Neural progenitor cell (in vitro differentiated cells): ENCODE measurements at regions not wholly inside any gene's neighbourhood (a gene's known extent, or its start where the extent isn't known, plus 50 kb on each side); places are given as distances from the start of the nearest gene placed in this dataset.

ENCODE experiments used
- DNase-seq: peaks from one replicate; pipeline ENCODE4 v3.0.0-alpha.2; 2016; ENCODE audit warnings: low spot score
- H2AFZ ChIP-seq: fragments of 200-600 bp; sonication (generic); replicated peaks from 2 replicates; pipeline ENCODE4 v1.6.1; 2016; ENCODE audit warnings: antibody characterized with exemption
- H3F3A ChIP-seq: fragments of 200-600 bp; sonication (generic); 2 replicates; pipeline ENCODE4 v1.6.1; 2016; ENCODE audit warnings: antibody characterized with exemption, low read depth
- H3K27ac ChIP-seq: fragments of 200-600 bp; sonication (generic); 2 replicates; pipeline ENCODE4 v1.5.1; 2016; ENCODE audit warnings: mild to moderate bottlenecking
- H3K27me3 ChIP-seq: fragments of 200-600 bp; sonication (generic); 2 replicates; pipeline ENCODE4 v1.6.1; 2016; ENCODE audit warnings: mild to moderate bottlenecking, moderate library complexity
- H3K36me3 ChIP-seq: fragments of 200-600 bp; sonication (generic); 2 replicates; pipeline ENCODE4 v1.5.1; 2016
- H3K4me1 ChIP-seq: fragments of 200-600 bp; sonication (generic); 2 replicates; pipeline ENCODE4 v1.6.1; 2016; ENCODE audit warnings: mixed run types
- H3K4me2 ChIP-seq: fragments of 200-600 bp; sonication (generic); 2 replicates; pipeline ENCODE4 v1.6.1; 2016
- H3K4me3 ChIP-seq: fragments of 200-600 bp; sonication (generic); 2 replicates; pipeline ENCODE4 v1.5.1; 2016
- H3K79me2 ChIP-seq: fragments of 200-600 bp; sonication (generic); 2 replicates; pipeline ENCODE4 v1.6.1; 2016; ENCODE audit warnings: low read depth
- H3K9ac ChIP-seq: fragments of 200-600 bp; sonication (generic); 2 replicates; pipeline ENCODE4 v1.6.1; 2016
- H3K9me3 ChIP-seq: fragments of 200-600 bp; sonication (generic); 2 replicates; pipeline ENCODE4 v1.5.1; 2016; ENCODE audit warnings: low read depth
- H4K20me1 ChIP-seq: fragments of 200-600 bp; sonication (generic); 2 replicates; pipeline ENCODE4 v1.6.1; 2016; ENCODE audit warnings: low read depth
- H3K27ac Mint-ChIP-seq: 3 replicates; pipeline ENCODE4 v1.8.0; 2021; ENCODE audit warnings: mixed read lengths
- H3K27me3 Mint-ChIP-seq: 2 replicates; pipeline ENCODE4 v1.8.0; 2022; ENCODE audit warnings: low read depth, mild to moderate bottlenecking, inconsistent platforms, moderate library complexity, mixed read lengths; ENCODE audit not compliant: insufficient read depth
- H3K36me3 Mint-ChIP-seq: 3 replicates; pipeline ENCODE4 v1.8.0; 2021; ENCODE audit warnings: mixed read lengths
- H3K4me1 Mint-ChIP-seq: 3 replicates; pipeline ENCODE4 v1.8.0; 2021; ENCODE audit warnings: mixed read lengths
- H3K4me3 Mint-ChIP-seq: 3 replicates; pipeline ENCODE4 v1.8.0; 2021; ENCODE audit warnings: mild to moderate bottlenecking, moderate library complexity, mixed read lengths
- H3K9me3 Mint-ChIP-seq: 3 replicates; pipeline ENCODE4 v1.8.0; 2020; ENCODE audit warnings: mixed read lengths
- CTCF ChIP-seq: fragments of 200-600 bp; sonication (generic); IDR thresholded peaks from 2 replicates; pipeline ENCODE4 v1.5.1; 2017; ENCODE audit warnings: antibody characterized with exemption, mild to moderate bottlenecking
- EZH2 ChIP-seq: fragments of 200-600 bp; sonication (generic); IDR thresholded peaks from 2 replicates; pipeline ENCODE4 v1.6.1; 2017; ENCODE audit warnings: antibody characterized with exemption, mild to moderate bottlenecking, moderate library complexity
- EZH2phosphoT487 ChIP-seq: fragments of 200-600 bp; sonication (generic); IDR thresholded peaks from 2 replicates; pipeline ENCODE4 v1.6.1; 2017; ENCODE audit warnings: antibody characterized with exemption

DNA sequence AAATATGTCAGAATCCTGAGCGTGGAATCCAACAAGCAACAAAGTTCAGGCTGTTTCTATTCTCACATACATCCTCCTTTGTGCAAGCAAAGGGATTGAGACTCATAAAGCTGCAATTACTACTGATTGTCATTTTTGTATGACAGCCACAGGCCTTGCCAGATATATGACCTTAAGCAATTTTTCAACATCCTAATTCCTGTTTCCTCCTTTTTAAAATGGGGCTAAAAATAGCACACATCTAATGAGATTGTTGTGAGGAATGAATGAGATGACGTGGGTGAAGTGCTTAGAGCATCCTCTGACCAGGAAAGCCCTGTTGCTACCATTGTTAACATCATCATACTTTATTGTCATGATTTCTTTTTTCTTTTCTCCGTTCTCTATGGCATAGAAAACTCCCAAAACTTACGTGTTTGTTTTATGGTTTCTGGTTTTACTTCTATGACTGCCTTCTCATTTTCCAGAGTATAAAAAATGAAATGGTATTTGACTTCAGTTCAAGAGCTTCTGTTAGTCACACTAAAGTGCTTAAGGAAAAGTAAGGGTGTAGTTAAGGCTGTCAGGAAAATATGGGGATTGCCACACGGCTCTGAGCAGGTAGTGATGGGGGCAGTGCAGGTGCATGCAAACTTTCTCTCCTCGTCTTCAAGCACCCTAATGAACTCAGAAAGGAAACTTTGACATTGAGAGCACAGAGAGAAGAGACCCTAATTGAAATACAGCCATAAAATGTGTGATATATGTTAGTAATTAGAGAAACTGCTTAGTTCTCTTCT, 590.6 kb upstream of the NETO1 start:
- Histone ChIP-seq H4K20me1 (no peaks in the 10 kb centered on the region), H3F3A (no peaks in the 10 kb centered on the region), H3K27ac (no peak overlapping the region), H3K4me1 (peaks cover 13% of the 10 kb centered on the region), H3K79me2 (no peaks in the 10 kb centered on the region), H3K36me3 (no peaks in the 10 kb centered on the region), H3K27me3 (no peaks in the 10 kb centered on the region), H3K9ac (no peak overlapping the region), H3K9me3 (no peaks in the 10 kb centered on the region), H3K4me2 (no peak overlapping the region), H2AFZ (no peak overlapping the region), H3K4me3 (no peak overlapping the region)
- peaks cover 2% of the 10 kb centered on the region for H3K27me3 Mint-ChIP-seq
- no peak overlapping the region for H3K4me3 Mint-ChIP-seq
- peaks cover 9% of the 10 kb centered on the region for H3K4me1 Mint-ChIP-seq
- TF ChIP-seq EZH2phosphoT487, result no peak
- no peak for TF ChIP-seq CTCF
- TF ChIP-seq EZH2, result no peak
- peak overlapping the region; percentile 3 for H3K27ac Mint-ChIP-seq
- H3K36me3 Mint-ChIP-seq, result no peaks in the 10 kb centered on the region
- H3K9me3 Mint-ChIP-seq, result no peaks in the 10 kb centered on the region
- DNase-seq, result no peak

DNA sequence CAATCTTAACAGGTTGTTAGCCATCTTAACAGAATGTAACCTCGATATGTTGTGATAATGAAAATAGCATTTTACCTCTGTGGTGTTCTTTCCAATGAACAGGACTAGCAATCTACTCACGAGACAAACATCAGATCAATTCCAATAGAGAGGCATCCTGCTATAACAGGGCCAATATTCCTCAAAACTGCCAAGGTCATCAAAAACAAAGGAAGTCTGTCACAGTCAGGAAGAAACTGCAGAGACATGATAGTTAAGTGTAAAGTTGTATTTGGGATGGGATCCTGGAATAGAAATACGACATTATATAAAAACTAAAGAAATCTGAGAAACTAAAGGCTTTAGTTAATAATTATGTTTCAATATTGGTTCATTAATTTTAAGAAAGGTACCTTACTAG, 588.9 kb upstream of the NETO1 start:
- no peaks in the 10 kb centered on the region for H3K9me3 Mint-ChIP-seq
- no peak overlapping the region for H3K27ac Mint-ChIP-seq
- no peaks in the 10 kb centered on the region for H4K20me1 ChIP-seq
- H3F3A ChIP-seq, result no peaks in the 10 kb centered on the region
- no peaks in the 10 kb centered on the region for H3K36me3 Mint-ChIP-seq
- no peak for TF ChIP-seq EZH2
- no peak for TF ChIP-seq CTCF
- no peak for TF ChIP-seq EZH2phosphoT487
- no peak overlapping the region for H3K27ac ChIP-seq
- H3K4me2 ChIP-seq, result no peak overlapping the region
- peaks cover 2% of the 10 kb centered on the region for H3K27me3 Mint-ChIP-seq
- no peak overlapping the region for H3K4me3 Mint-ChIP-seq
- no peaks in the 10 kb centered on the region for H3K79me2 ChIP-seq
- H3K4me3 ChIP-seq, result no peak overlapping the region
- no peak overlapping the region for H3K9ac ChIP-seq
- H3K36me3 ChIP-seq, result no peaks in the 10 kb centered on the region
- DNase-seq, result no peak
- H2AFZ ChIP-seq, result no peak overlapping the region
- H3K4me1 Mint-ChIP-seq, result peaks cover 4% of the 10 kb centered on the region
- H3K27me3 ChIP-seq, result no peaks in the 10 kb centered on the region
- H3K9me3 ChIP-seq, result no peaks in the 10 kb centered on the region
- H3K4me1 ChIP-seq, result peaks cover 7% of the 10 kb centered on the region

DNA sequence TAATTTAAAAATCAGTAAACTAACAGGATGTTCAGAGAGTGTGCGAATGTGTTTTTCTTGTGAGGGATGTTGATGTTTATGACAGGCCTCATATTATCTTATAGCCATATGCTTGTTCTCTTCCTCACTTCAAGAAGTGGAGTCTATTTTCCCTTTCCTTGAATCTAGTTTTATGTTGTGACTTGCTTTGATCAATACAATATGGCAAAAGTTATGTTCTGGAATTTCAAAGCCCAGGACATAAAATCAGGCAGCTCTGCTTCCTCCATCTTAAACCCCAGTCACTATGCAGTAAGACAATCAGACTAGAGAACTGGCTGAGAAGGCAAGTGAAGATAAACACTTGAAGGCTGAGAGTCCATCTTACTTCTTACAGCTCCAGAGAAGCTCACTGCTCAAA, 585.1 kb upstream of the NETO1 start:
- no peak for TF ChIP-seq EZH2
- TF ChIP-seq CTCF, result no peak
- no peak for TF ChIP-seq EZH2phosphoT487
- no peaks in the 10 kb centered on the region for H3K4me1 ChIP-seq
- no peak for DNase-seq
- Mint-ChIP-seq H3K4me3 (no peak overlapping the region), H3K27me3 (peaks cover 7% of the 10 kb centered on the region), H3K4me1 (no peaks in the 10 kb centered on the region), H3K27ac (no peak overlapping the region), H3K9me3 (no peaks in the 10 kb centered on the region), H3K36me3 (no peaks in the 10 kb centered on the region)
- no peak overlapping the region for H3K4me3 ChIP-seq
- H3K79me2 ChIP-seq, result no peaks in the 10 kb centered on the region
- H3K4me2 ChIP-seq, result no peak overlapping the region
- H4K20me1 ChIP-seq, result no peaks in the 10 kb centered on the region
- H3K27ac ChIP-seq, result no peak overlapping the region
- no peaks in the 10 kb centered on the region for H3F3A ChIP-seq
- H3K9ac ChIP-seq, result no peak overlapping the region
- H3K27me3 ChIP-seq, result no peaks in the 10 kb centered on the region
- H3K36me3 ChIP-seq, result no peaks in the 10 kb centered on the region
- peak overlapping the region; percentile 29 for H2AFZ ChIP-seq
- H3K9me3 ChIP-seq, result no peaks in the 10 kb centered on the region
